ENCODE measurements at regions not wholly inside any gene's neighbourhood (a gene's known extent, or its start where the extent isn't known, plus 50 kb on each side); places are given as distances from the start of the nearest gene placed in this dataset.

DNA sequence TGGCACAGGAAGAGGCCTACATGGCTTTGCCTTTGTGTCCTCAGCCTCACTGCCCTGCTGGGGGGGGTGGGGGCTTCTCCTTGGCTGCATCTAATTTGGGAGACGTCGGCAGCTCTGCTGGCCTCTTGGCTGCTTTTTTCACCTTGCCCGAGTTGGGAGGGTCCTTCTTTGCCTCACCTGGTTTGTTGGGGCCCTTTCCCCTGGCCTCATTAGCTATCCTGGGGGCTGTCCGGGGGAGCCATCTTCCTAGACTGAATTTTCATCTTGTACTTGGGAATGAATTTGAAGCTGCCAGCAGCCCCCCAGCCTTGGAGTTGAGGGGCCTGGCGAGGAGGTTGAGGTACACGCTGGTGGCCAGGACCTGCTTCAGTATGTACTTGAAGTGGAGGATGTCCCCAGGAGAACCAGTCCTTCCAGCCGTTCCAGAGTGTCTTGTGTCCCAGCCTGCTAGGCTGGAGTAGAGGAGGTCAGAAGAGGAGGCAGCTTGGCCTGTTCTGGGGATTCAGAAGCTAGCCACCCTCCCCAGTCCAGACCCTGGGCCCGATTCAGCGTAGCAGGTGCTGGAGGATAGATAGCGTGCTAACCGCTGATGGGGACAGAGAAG, 70.7 kb upstream of the VASH1 start:
- no peak for TF ChIP-seq POLR2AphosphoS5 (IDR thresholded peaks at IDR 0.05; ENCODE audit: low read depth, low read length)
- no peak for TF ChIP-seq TAF1 (IDR thresholded peaks at IDR 0.05; ENCODE audit: borderline replicate concordance, low read depth, low read length)
- no peak for TF ChIP-seq POLR2A (IDR thresholded peaks at IDR 0.05; ENCODE audit: low read depth, low read length)
- DNase-seq (ENCODE audit: insufficient read length) (no peak), FAIRE-seq (no peak)

DNA sequence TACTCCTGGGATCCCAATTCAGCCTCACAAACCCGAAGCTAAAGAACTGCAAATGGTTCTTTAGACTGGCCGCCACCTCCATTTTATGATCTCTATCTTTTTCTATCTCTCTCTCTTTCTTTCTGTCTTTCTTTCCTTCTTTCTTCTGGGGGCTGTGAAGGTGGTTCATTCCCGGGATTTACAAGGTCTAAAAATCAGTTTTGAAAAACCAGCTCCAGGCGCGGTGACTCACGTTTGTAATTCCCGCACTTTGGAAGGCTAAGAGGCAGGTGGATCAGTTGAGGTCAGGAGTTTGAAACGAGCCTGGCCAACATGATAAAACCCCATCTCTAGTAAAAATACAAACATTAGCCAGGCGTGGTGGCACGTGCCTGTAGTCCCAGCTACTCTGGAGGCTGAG, 67.2 kb upstream of the VASH1 start:
- no peak for TF ChIP-seq TAF1 (IDR thresholded peaks at IDR 0.05; ENCODE audit: borderline replicate concordance, low read depth, low read length)
- TF ChIP-seq POLR2A (IDR thresholded peaks at IDR 0.05; ENCODE audit: low read depth, low read length): no peak
- TF ChIP-seq POLR2AphosphoS5 (IDR thresholded peaks at IDR 0.05; ENCODE audit: low read depth, low read length): no peak
- no peak for FAIRE-seq
- DNase-seq (ENCODE audit: insufficient read length): no peak

DNA sequence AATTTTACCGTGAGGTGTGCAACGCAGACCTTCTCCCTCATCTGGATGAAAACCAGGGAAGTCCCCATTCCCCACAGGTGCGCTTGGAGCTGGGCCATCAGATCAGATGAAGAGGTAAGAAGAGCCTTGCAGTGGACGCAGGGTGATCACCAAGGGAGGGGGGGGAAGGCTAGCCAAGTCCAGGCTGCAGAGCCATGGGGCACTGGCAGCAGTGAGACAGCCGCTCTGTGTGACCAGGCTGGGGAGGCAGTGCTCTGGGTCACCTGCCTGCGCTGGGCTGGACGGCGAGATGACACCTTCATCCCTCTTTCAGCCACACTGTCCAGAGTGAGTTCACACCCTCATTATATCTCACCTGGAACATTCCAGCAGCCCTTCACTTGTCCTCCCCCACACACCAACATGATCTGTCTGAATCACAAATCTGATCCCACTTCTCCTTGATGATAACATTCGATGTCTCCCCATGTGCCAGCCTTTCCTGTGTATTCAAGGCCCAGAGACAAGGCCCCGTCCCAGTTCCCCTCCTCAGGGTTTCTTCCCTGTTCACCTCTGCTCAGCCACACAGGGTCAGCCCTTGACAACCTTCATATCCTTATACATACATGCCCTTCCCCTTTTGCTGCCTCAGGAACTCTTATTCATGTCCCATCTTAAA, 65.9 kb upstream of the VASH1 start:
- FAIRE-seq (no peak), DNase-seq (ENCODE audit: insufficient read length) (no peak)
- TF ChIP-seq POLR2AphosphoS5 (IDR thresholded peaks at IDR 0.05; ENCODE audit: low read depth, low read length) (no peak), POLR2A (IDR thresholded peaks at IDR 0.05; ENCODE audit: low read depth, low read length) (no peak), TAF1 (IDR thresholded peaks at IDR 0.05; ENCODE audit: borderline replicate concordance, low read depth, low read length) (no peak)

DNA sequence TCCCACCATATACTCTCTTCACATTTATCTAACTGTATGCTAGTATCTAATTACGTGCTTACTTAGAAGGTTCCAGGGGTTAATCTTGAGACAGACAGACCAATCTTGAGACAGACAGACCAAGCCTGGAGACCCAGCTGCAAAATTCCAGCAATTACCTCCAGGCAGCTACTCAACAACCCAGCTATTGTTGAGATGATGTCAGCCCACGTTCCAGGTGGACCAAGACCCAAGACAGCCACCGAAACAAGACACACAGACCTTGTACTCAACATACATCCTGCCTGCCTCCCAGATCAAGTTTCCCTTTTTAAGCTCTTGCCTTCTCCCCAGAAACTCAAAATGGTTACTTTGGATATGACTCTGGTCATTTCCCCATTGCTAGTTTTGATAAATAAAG, 64.9 kb upstream of the VASH1 start:
- TF ChIP-seq TAF1 (IDR thresholded peaks at IDR 0.05; ENCODE audit: borderline replicate concordance, low read depth, low read length) (no peak), POLR2A (IDR thresholded peaks at IDR 0.05; ENCODE audit: low read depth, low read length) (no peak), POLR2AphosphoS5 (IDR thresholded peaks at IDR 0.05; ENCODE audit: low read depth, low read length) (no peak)
- no peak for FAIRE-seq
- no peak for DNase-seq (ENCODE audit: insufficient read length)

DNA sequence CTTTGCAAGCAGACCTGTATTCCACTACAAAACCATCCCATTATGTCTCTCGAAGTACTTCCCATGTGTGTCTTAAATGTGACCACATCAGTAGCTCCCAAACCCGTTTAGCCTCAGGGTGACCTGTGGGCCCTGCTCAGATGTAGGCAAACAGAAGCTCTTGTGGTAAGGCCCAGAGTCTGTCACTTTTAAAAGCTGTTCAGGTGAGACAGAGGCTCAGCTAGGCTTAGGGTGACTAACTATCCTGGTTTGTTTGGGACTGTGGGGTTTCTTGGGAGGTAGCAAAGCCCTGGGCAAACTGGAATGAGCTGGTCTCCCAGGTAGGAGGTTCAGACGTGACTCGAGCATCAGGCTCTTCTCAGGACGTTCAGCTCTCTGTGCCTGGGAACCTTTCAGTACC, 64.5 kb upstream of the VASH1 start:
- DNase-seq (ENCODE audit: insufficient read length): no peak
- FAIRE-seq: no peak
- TF ChIP-seq POLR2A (IDR thresholded peaks at IDR 0.05; ENCODE audit: low read depth, low read length) (no peak), POLR2AphosphoS5 (IDR thresholded peaks at IDR 0.05; ENCODE audit: low read depth, low read length) (no peak), TAF1 (IDR thresholded peaks at IDR 0.05; ENCODE audit: borderline replicate concordance, low read depth, low read length) (no peak)

DNA sequence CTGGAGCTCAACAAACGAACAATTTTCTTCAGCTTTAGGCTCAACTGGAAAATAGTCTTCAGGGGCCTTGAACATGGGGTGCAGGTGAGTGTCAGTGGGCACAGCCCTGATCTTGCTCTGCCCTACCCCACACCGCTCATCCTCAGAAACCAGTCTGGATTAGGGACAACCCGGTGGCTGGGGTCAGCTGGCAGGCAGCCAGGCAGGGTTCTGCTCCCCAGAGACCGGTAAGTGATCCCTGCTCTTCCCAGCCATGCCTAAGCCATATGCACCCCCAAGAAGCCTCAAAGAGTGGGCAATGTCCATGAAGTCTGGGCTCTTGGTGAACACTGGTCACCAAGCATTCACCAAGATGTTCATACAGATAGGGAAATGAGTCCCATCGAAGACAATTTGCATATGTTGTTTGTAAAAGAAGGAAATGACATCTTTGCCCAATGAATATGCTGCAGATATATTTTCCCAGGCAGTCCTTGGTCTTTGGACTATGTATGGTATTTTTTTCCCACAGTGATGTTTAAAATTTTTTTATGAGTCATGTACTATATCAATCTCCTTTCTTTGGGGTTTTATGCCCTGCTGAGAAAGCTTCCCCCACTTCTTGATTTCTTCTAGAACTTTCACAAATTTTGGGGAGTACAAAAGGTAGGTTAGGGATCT, 63.9 kb upstream of the VASH1 start:
- TF ChIP-seq POLR2AphosphoS5 (IDR thresholded peaks at IDR 0.05; ENCODE audit: low read depth, low read length): no peak
- no peak for TF ChIP-seq POLR2A (IDR thresholded peaks at IDR 0.05; ENCODE audit: low read depth, low read length)
- TF ChIP-seq TAF1 (IDR thresholded peaks at IDR 0.05; ENCODE audit: borderline replicate concordance, low read depth, low read length): no peak
- DNase-seq (ENCODE audit: insufficient read length) (no peak), FAIRE-seq (no peak)

DNA sequence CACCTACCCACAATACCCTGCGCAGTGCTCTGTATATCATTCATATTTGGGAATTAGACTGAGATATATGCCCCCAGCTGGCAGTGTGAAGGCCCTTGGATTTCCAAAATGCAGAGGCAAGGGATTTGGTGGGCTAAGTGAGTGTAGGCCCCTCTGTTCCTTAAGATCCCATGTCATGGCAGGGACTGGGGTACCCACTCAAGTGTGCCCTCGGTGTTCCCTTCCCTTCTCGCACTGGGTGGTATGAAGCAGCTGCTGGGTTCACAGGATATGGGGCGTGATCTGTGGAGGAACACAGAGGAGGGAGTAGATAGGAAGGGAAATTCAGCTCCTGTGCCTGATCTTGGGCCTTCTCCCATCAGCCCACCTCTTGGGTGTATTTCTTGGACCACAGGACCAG, 63.1 kb upstream of the VASH1 start:
- DNase-seq (ENCODE audit: insufficient read length): no peak
- no peak for FAIRE-seq
- TF ChIP-seq POLR2A (IDR thresholded peaks at IDR 0.05; ENCODE audit: low read depth, low read length): no peak
- no peak for TF ChIP-seq TAF1 (IDR thresholded peaks at IDR 0.05; ENCODE audit: borderline replicate concordance, low read depth, low read length)
- no peak for TF ChIP-seq POLR2AphosphoS5 (IDR thresholded peaks at IDR 0.05; ENCODE audit: low read depth, low read length)

DNA sequence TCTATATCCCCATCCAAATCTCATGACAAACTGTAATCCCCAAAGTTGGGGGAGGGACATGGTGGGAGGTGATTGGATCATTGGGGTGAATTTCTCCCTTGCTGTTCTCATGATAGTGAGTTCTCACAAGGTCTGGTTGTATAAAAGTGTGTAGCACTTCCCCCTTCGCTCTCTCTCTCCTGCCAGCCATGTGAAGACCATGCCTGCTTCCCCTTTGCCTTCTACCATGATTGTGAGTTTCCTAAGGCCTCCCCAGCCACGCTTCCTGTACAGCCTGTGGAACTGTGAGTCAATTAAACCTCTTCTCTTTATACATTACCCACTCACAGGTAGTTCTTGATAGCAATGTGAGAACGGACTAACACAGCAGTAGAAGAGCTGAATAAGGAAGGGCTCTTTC, 62.6 kb upstream of the VASH1 start:
- DNase-seq (ENCODE audit: insufficient read length) (no peak), FAIRE-seq (no peak)

DNA sequence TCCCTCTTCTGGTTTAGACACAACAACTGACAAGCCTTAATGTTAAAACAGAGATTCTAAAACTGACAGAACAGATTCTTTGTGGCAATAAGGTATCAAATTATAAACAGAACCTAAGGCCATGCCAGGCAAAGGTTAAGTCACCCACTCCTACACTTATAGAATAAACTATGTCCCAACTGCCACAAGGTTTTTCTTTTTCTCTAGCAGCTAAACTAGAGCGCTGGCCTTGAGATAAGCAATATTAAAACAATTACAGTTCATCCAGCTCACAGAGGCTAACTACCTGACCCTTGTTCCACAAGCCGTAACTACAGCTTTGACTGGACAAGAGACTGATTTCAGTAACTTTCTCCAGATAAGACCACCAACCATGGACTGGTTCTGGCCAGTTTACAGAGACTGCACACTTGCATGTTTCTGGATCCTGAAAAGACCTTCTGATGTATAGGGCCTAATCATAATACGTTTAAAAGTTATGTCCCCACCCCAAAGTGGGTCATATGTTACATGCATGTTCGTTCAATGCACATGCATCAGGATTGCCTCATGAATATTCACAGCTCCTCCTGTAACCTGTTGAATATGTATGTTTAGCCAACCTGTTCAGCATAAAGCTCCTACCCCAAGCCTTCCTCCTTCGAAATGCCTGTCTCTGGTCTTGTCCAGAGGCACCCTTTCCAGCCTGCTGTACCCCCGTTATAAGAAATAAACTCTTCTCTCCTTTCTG, 61.9 kb upstream of the VASH1 start:
- FAIRE-seq (no peak), DNase-seq (ENCODE audit: insufficient read length) (no peak)
- TF ChIP-seq POLR2A (IDR thresholded peaks at IDR 0.05; ENCODE audit: low read depth, low read length) (no peak), POLR2AphosphoS5 (IDR thresholded peaks at IDR 0.05; ENCODE audit: low read depth, low read length) (no peak), TAF1 (IDR thresholded peaks at IDR 0.05; ENCODE audit: borderline replicate concordance, low read depth, low read length) (no peak)

More for the DNA sequence above, 62.6 kb upstream of the VASH1 start:
- TF ChIP-seq POLR2A (IDR thresholded peaks at IDR 0.05; ENCODE audit: low read depth, low read length) (no peak), POLR2AphosphoS5 (IDR thresholded peaks at IDR 0.05; ENCODE audit: low read depth, low read length) (no peak), TAF1 (IDR thresholded peaks at IDR 0.05; ENCODE audit: borderline replicate concordance, low read depth, low read length) (no peak)

DNA sequence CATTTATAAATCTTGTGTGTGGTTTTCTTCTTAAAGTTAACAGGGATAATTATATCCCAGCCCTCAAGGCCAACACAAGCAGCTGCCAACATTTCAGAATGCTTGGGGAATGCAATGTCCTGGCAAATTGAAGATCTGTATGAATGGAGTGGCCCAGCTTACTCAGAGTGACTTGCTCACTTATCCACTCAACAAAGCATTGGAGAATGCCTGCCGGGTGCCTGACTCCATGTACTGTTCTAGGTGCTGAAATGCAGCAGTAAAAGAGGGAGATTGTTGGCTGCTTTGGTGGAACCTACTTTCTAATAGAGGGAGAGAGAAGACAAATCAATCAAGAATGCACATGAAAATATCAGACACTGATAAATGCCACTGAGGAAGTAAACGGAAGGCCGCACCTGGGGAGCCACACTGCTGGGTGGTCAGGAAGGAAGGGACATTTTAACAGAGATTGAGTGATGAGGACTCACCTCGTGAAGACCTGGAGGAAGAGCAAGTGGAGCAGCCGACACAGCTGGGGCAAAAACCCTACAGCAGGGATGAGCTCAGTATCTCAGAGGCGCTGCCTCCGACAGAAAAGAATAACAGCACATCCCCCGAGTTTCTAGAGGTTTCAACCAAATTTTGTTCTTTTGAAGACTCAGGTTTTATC, 61.2 kb upstream of the VASH1 start:
- DNase-seq (ENCODE audit: insufficient read length) (no peak), FAIRE-seq (no peak)
- no peak for TF ChIP-seq TAF1 (IDR thresholded peaks at IDR 0.05; ENCODE audit: borderline replicate concordance, low read depth, low read length)
- TF ChIP-seq POLR2AphosphoS5 (IDR thresholded peaks at IDR 0.05; ENCODE audit: low read depth, low read length): no peak
- no peak for TF ChIP-seq POLR2A (IDR thresholded peaks at IDR 0.05; ENCODE audit: low read depth, low read length)

DNA sequence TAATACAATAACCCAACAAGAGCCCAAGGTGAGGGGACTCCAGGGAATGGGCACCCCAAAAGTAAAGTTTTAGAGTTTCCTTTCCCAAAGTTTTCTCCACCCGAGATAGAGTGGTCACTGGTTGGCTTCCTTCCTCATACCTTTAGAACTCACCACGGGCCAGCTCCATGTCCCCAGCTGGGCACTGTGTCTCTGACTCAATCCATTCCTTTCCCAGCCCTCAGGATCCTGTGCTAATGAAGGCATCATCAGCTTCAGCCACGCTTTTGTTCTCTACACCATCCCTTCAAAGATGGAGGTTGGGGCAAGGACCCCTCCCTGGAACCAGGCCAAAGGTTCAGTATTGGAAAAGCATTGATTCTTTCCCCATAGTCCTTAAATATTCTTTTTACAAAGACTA, 59.8 kb upstream of the VASH1 start:
- FAIRE-seq (no peak), DNase-seq (ENCODE audit: insufficient read length) (no peak)
- TF ChIP-seq POLR2AphosphoS5 (IDR thresholded peaks at IDR 0.05; ENCODE audit: low read depth, low read length): no peak
